Breast epithelium (tissue), 4 donors: ENCODE measurements at regions not wholly inside any gene's neighbourhood (a gene's known extent, or its start where the extent isn't known, plus 50 kb on each side); places are given as distances from the start of the nearest gene placed in this dataset.

Source experiments
- DNase-seq, 2 donors: peaks; one replicate each; pipeline ENCODE4 v3.0.0-alpha.2; 2019; ENCODE audit warnings: low spot score in 2 of 2
- H3K27ac ChIP-seq, 2 donors: fragments of 200-600 bp; sonication (generic) in 1 of 2; one replicate each; pipeline ENCODE4 v1.5.1; 2016 to 2019; ENCODE audit warnings: mild to moderate bottlenecking in 1 of 2
- H3K27me3 ChIP-seq, 2 donors: fragments of 200-600 bp; sonication (generic) in 1 of 2; one replicate each; pipeline versions ENCODE4 v1.5.1 to v1.6.0; 2017 to 2019; ENCODE audit warnings: control low read depth in 1 of 2, mild to moderate bottlenecking in 1 of 2
- H3K36me3 ChIP-seq: fragments of 200-600 bp; one replicate; pipeline ENCODE4 v1.5.1; 2019
- H3K4me1 ChIP-seq, 2 donors: fragments of 200-600 bp; sonication (generic); one replicate each; pipeline ENCODE4 v1.5.1; 2016 to 2019; ENCODE audit warnings: control low read depth in 1 of 2
- H3K4me3 ChIP-seq, 3 donors: fragments of 200-600 bp; sonication (generic); 1 replicate in 2 of 3; 2 replicates in 1 of 3; pipeline ENCODE4 v1.5.1; 2016 to 2019; ENCODE audit warnings: mild to moderate bottlenecking in 3 of 3, moderate library complexity in 2 of 3
- H3K9me3 ChIP-seq, 2 donors: fragments of 200-600 bp; sonication (generic) in 1 of 2; one replicate each; pipeline ENCODE4 v1.5.1; 2016 to 2019; ENCODE audit warnings: control low read depth in 1 of 2
- POLR2A ChIP-seq: fragments of 450-650 bp; IDR thresholded peaks from one replicate; pipeline ENCODE4 v1.6.1; 2016; ENCODE audit warnings: antibody characterized with exemption, mild to moderate bottlenecking, moderate library complexity
- POLR2AphosphoS5 ChIP-seq, 3 donors: sonication (generic); formaldehyde crosslinking; IDR thresholded peaks; one replicate each; pipeline ENCODE4 v1.6.1; 2017; ENCODE audit warnings: antibody characterized with exemption in 3 of 3
- intact Hi-C: fragments of 100-400 bp; cut with DNase I; formaldehyde crosslinking; loops from one replicate; pipeline ENCODE4 v1.15.1; 2023; ENCODE audit warnings: low total_unique reads
- TF ChIP-seq, protein P1 (sequence below), 3 donors: fragments of 450-650 bp; IDR thresholded peaks; one replicate each; pipeline ENCODE4 v1.5.1; 2016 to 2017; ENCODE audit warnings: antibody characterized with exemption in 3 of 3, mild to moderate bottlenecking in 3 of 3, moderate library complexity in 3 of 3

- Histone ChIP-seq H3K27ac (no peak overlapping the region), H3K4me1 (no peaks in the 10 kb centered on the region), H3K4me3 (no peak overlapping the region), H3K27me3 (peaks cover 0 to 4% of the 10 kb centered on the region in 2 donors), H3K36me3 (no peaks in the 10 kb centered on the region), H3K9me3 (peaks cover 6 to 23% of the 10 kb centered on the region in 2 donors)
- intact Hi-C loops: no loop called here
- TF ChIP-seq, protein P1, sequence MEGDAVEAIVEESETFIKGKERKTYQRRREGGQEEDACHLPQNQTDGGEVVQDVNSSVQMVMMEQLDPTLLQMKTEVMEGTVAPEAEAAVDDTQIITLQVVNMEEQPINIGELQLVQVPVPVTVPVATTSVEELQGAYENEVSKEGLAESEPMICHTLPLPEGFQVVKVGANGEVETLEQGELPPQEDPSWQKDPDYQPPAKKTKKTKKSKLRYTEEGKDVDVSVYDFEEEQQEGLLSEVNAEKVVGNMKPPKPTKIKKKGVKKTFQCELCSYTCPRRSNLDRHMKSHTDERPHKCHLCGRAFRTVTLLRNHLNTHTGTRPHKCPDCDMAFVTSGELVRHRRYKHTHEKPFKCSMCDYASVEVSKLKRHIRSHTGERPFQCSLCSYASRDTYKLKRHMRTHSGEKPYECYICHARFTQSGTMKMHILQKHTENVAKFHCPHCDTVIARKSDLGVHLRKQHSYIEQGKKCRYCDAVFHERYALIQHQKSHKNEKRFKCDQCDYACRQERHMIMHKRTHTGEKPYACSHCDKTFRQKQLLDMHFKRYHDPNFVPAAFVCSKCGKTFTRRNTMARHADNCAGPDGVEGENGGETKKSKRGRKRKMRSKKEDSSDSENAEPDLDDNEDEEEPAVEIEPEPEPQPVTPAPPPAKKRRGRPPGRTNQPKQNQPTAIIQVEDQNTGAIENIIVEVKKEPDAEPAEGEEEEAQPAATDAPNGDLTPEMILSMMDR (IDR thresholded peaks at IDR 0.05): no peak
- no peak for TF ChIP-seq POLR2A
- no peak for TF ChIP-seq POLR2AphosphoS5 (IDR thresholded peaks at IDR 0.05)
- no peak for DNase-seq
Measured at GRCh38 chrX:149230689-149231088, 274.4 kb downstream of the IDS start.

DNA sequence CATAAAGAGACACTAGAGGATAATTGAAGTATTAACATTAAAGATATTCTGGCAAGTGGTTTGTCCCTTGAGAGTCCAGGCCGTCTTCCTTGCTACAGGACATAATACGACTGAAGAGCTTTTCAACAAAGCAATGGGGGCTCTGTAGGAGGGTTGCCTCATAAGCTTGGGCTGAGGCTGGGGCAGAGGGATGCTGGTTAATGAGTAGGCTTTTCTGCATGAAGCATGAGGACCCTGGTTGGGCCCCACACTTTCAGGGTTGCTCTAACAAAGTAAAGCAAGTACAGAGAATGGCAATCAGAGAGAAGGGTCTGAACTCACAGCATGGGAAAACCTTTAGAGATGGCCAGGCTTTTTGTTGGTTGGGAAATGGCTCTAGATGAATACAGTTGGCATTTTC is 281.3 kb downstream of the IDS start:
- no peaks in the 10 kb centered on the region for H3K4me1 ChIP-seq
- no peak for DNase-seq
- no peak overlapping the region for H3K27ac ChIP-seq
- H3K27me3 ChIP-seq: no peaks in the 10 kb centered on the region
- intact Hi-C loops: no loop called here
- TF ChIP-seq POLR2A: no peak
- TF ChIP-seq, protein P1 (IDR thresholded peaks at IDR 0.05): no peak
- TF ChIP-seq POLR2AphosphoS5 (IDR thresholded peaks at IDR 0.05): no peak
- no peaks in the 10 kb centered on the region for H3K36me3 ChIP-seq
- no peak overlapping the region for H3K4me3 ChIP-seq
- peaks cover 6 to 15% of the 10 kb centered on the region in 2 donors for H3K9me3 ChIP-seq

GRCh38 chrX:149222040-149222439 is 283.1 kb downstream of the IDS start:
- intact Hi-C loops: no loop called here
- TF ChIP-seq POLR2AphosphoS5 (IDR thresholded peaks at IDR 0.05) (no peak), POLR2A (no peak)
- TF ChIP-seq, protein P1 (IDR thresholded peaks at IDR 0.05): no peak
- DNase-seq: no peak

DNA sequence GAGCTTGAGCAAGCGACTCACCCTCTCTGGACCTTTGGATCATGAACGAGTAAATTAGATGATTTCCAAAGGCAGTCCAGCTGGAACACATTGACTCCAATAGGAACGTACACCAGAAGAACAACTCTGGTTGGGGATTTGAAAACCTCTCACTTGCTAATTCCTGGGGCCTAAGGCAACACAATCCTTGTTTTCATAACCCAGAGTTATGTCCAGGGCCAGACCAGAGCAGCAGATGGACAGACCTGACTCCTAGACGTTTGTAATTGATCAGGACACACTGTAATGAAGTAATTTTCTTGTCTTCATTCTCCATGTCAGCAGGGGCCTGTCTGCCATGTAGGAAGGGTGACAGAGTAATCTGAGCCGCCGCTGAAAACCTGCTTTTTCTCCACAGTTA is 283.9 kb downstream of the IDS start:
- Histone ChIP-seq H3K27me3 (no peaks in the 10 kb centered on the region), H3K36me3 (no peaks in the 10 kb centered on the region), H3K4me1 (no peaks in the 10 kb centered on the region), H3K4me3 (no peak overlapping the region), H3K27ac (no peak overlapping the region), H3K9me3 (peaks cover 7 to 9% of the 10 kb centered on the region in 2 donors)
- no peak for DNase-seq
- TF ChIP-seq, protein P1 (IDR thresholded peaks at IDR 0.05): no peak
- no peak for TF ChIP-seq POLR2A
- no peak for TF ChIP-seq POLR2AphosphoS5 (IDR thresholded peaks at IDR 0.05)
- intact Hi-C loops: no loop called here

More at GRCh38 chrX:149222040-149222439, 283.1 kb downstream of the IDS start:
- no peak overlapping the region for H3K27ac ChIP-seq
- no peaks in the 10 kb centered on the region for H3K4me1 ChIP-seq
- H3K4me3 ChIP-seq: no peak overlapping the region
- peaks cover 3 to 9% of the 10 kb centered on the region in 2 donors for H3K9me3 ChIP-seq
- H3K36me3 ChIP-seq: no peaks in the 10 kb centered on the region
- no peaks in the 10 kb centered on the region for H3K27me3 ChIP-seq

DNA sequence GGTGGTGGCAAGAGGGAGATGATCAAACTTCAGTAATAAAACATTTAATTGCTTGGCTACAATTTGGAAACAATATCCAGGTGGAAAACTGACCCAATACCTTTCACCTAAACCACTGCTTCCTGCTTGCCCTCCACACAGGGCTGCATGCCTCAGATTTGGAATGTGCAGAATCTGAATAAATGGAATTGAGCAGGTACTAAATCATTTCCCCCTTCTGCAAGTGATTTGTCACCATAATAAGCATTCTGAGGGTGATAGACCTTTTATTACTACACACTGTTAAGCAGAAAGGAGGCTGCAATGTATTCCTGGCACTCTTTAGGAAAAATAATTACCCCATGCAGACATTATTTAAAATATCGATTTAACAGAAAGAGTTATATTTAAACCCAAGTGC is 291.8 kb downstream of the IDS start:
- H3K27me3 ChIP-seq: peaks cover 0 to 4% of the 10 kb centered on the region in 2 donors
- no peak overlapping the region for H3K27ac ChIP-seq
- intact Hi-C loops: loop anchor here (10.0 kb wide), 1 partner anchor 928 kb away; no protein-coding TSS in a partner anchor
- no peaks in the 10 kb centered on the region for H3K4me1 ChIP-seq
- DNase-seq: no peak
- H3K9me3 ChIP-seq: peaks cover 7 to 9% of the 10 kb centered on the region in 2 donors
- no peak for TF ChIP-seq POLR2A
- TF ChIP-seq, protein P1 (IDR thresholded peaks at IDR 0.05): no peak
- TF ChIP-seq POLR2AphosphoS5 (IDR thresholded peaks at IDR 0.05): no peak
- no peaks in the 10 kb centered on the region for H3K36me3 ChIP-seq
- H3K4me3 ChIP-seq: no peak overlapping the region
